ENCODE measurements at regions not wholly inside any gene's neighbourhood (a gene's known extent, or its start where the extent isn't known, plus 50 kb on each side); places are given as distances from the start of the nearest gene placed in this dataset.

- DNase-seq (no peak), ATAC-seq (no peak)
- Histone ChIP-seq H3K4me3 (no peak overlapping the region), H3K36me3 (no peaks in the 10 kb centered on the region), H3K4me1 (no peaks in the 10 kb centered on the region), H3K27me3 (no peaks in the 10 kb centered on the region), H3K9me3 (peaks cover 0 to 20% (median 0%) of the 10 kb centered on the region in 11 donors), H3K27ac (no peak overlapping the region)
- intact Hi-C loops (cut with DNase I) = no loop called here
- TF ChIP-seq CTCF (IDR thresholded peaks at IDR 0.05) = no peak
Observed at GRCh38 chr15:46709460-46710083, 1007.7 kb upstream of the SEMA6D start.

DNA sequence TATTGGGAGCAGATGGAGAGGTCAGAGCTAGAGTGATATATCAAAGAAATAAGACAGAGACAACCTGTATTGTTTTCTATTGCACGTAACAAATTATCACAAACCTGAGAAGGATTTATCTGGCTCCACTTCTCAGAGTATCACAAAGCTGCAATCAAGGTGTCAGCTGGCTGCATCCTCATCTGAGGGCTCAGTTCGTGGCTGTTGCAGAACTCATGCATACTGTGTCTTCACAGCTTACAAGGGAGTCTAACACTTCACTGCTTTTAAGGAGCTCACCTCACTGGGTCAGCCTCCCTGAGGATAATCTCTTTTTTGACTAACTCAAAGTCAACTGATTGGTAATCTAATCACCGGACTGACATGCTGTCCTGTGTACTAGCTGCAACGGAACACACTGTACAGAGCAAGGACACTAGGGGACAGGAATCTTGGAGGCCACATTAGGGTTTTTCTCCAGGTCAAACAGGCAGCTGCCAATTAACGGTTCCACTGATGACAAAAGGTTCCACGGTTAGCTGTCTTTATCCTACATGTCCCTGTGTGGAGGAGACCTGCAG, 1006.8 kb upstream of the SEMA6D start:
- no peaks in the 10 kb centered on the region for H3K4me1 ChIP-seq
- no peaks in the 10 kb centered on the region for H3K27me3 ChIP-seq
- intact Hi-C loops (cut with DNase I) = no loop called here
- no peak for TF ChIP-seq CTCF (IDR thresholded peaks at IDR 0.05)
- ATAC-seq (no peak), DNase-seq (no peak)
- H3K36me3 ChIP-seq = no peaks in the 10 kb centered on the region
- H3K4me3 ChIP-seq = no peak overlapping the region
- H3K9me3 ChIP-seq = peaks cover 0 to 14% (median 0%) of the 10 kb centered on the region in 11 donors
- H3K27ac ChIP-seq = no peak overlapping the region
- 60 to 67% methylated on average over 6 of the region's 6 CpGs for WGBS, 2 donors

DNA sequence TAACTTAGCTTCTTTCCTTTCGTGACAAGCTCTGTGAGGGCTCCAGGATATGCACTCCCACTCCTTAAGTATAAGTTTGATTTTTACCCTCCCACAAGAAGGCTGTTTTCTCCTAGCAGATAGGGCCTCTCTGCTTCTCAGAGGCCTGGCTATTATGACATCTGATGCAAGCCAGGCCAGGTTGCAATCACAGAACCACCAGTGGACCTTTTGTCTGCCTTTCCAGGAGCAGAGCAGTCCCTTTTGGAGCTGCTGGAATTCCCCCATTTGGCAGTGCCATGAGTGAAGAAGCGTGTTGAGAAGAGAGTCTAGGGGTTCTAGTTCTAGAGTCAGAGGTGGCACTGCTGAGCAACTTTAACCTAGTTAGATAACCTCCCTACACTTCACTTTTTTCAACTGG, 1004.3 kb upstream of the SEMA6D start:
- no peaks in the 10 kb centered on the region for H3K27me3 ChIP-seq
- no peak for TF ChIP-seq CTCF (IDR thresholded peaks at IDR 0.05)
- H3K36me3 ChIP-seq = no peaks in the 10 kb centered on the region
- no peaks in the 10 kb centered on the region for H3K4me1 ChIP-seq
- 44 to 49% methylated on average over 2 of the region's 2 CpGs for WGBS, 2 donors
- H3K27ac ChIP-seq = no peak overlapping the region
- ATAC-seq (no peak), DNase-seq (no peak)
- intact Hi-C loops (cut with DNase I) = no loop called here
- H3K4me3 ChIP-seq = no peak overlapping the region
- peaks cover 0 to 3% (median 0%) of the 10 kb centered on the region in 11 donors for H3K9me3 ChIP-seq

- Histone ChIP-seq H3K9me3 (no peaks in the 10 kb centered on the region), H3K36me3 (no peaks in the 10 kb centered on the region), H3K27ac (no peak overlapping the region), H3K27me3 (no peaks in the 10 kb centered on the region), H3K4me1 (no peaks in the 10 kb centered on the region), H3K4me3 (no peak overlapping the region)
- 63 to 69% methylated on average over 2 of the region's 2 CpGs for WGBS, 2 donors
- TF ChIP-seq CTCF (IDR thresholded peaks at IDR 0.05) = no peak
- ATAC-seq (no peak), DNase-seq (no peak)
- intact Hi-C loops (cut with DNase I) = no loop called here
Observed at GRCh38 chr15:46714950-46715349, 1002.4 kb upstream of the SEMA6D start.

All from heart right ventricle (tissue), 16 donors.